ENCODE measurements at regions not wholly inside any gene's neighbourhood (a gene's known extent, or its start where the extent isn't known, plus 50 kb on each side); places are given as distances from the start of the nearest gene placed in this dataset.

- no peak overlapping the region for H3K4me3 ChIP-seq
- no peaks in the 10 kb centered on the region for H3K36me3 ChIP-seq
- WGBS, 2 donors = 83 to 90% methylated on average over 2 of the region's 2 CpGs
- intact Hi-C loops (cut with DNase I) = no loop called here
- TF ChIP-seq, protein P1, sequence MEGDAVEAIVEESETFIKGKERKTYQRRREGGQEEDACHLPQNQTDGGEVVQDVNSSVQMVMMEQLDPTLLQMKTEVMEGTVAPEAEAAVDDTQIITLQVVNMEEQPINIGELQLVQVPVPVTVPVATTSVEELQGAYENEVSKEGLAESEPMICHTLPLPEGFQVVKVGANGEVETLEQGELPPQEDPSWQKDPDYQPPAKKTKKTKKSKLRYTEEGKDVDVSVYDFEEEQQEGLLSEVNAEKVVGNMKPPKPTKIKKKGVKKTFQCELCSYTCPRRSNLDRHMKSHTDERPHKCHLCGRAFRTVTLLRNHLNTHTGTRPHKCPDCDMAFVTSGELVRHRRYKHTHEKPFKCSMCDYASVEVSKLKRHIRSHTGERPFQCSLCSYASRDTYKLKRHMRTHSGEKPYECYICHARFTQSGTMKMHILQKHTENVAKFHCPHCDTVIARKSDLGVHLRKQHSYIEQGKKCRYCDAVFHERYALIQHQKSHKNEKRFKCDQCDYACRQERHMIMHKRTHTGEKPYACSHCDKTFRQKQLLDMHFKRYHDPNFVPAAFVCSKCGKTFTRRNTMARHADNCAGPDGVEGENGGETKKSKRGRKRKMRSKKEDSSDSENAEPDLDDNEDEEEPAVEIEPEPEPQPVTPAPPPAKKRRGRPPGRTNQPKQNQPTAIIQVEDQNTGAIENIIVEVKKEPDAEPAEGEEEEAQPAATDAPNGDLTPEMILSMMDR (IDR thresholded peaks at IDR 0.05) = no peak
- TF ChIP-seq POLR2A (IDR thresholded peaks at IDR 0.05) = no peak
- no peaks in the 10 kb centered on the region for H3K27me3 ChIP-seq
- H3K9me3 ChIP-seq = no peaks in the 10 kb centered on the region
- no peak overlapping the region for H3K27ac ChIP-seq
- DNase-seq = no peak
- H3K4me1 ChIP-seq = no peaks in the 10 kb centered on the region
Observed at GRCh38 chr1:188670837-188671236, 1806.8 kb downstream of the BRINP3 start.

DNA sequence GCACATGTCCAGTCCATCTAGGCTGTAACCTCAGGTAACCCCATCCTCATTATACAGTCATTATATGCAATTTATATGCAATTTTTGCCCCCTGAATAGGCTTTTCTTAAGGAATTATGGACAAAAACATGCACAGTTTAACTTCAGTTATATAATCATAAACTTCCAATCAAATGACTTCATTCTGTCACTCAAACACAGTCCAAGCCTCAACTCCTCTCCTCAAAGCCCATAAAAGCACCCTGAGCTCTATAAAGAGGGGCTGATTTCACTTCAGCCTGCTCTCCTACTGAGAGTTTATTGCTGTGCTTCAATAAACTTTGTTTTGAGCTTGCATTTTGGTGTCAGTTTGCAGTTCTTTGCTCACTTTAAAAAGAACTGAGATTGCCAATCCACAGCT is 1805.5 kb downstream of the BRINP3 start:
- no peaks in the 10 kb centered on the region for H3K4me1 ChIP-seq
- intact Hi-C loops (cut with DNase I) = no loop called here
- TF ChIP-seq POLR2A (IDR thresholded peaks at IDR 0.05) = no peak
- TF ChIP-seq, protein P1 (IDR thresholded peaks at IDR 0.05) = no peak
- no peak for DNase-seq
- no peaks in the 10 kb centered on the region for H3K27me3 ChIP-seq
- no peak overlapping the region for H3K27ac ChIP-seq
- H3K4me3 ChIP-seq = no peak overlapping the region
- H3K36me3 ChIP-seq = no peaks in the 10 kb centered on the region
- no peaks in the 10 kb centered on the region for H3K9me3 ChIP-seq

GRCh38 chr1:188689542-188689941 is 1788.1 kb downstream of the BRINP3 start:
- WGBS, 2 donors = 63 to 68% methylated on average over 4 of the region's 4 CpGs
- TF ChIP-seq, protein P1 (IDR thresholded peaks at IDR 0.05) = no peak
- TF ChIP-seq POLR2A (IDR thresholded peaks at IDR 0.05) = no peak
- H3K27me3 ChIP-seq = no peaks in the 10 kb centered on the region
- H3K9me3 ChIP-seq = no peaks in the 10 kb centered on the region
- DNase-seq = no peak
- H3K4me1 ChIP-seq = no peaks in the 10 kb centered on the region
- H3K36me3 ChIP-seq = no peaks in the 10 kb centered on the region
- no peak overlapping the region for H3K27ac ChIP-seq
- no peak overlapping the region for H3K4me3 ChIP-seq
- intact Hi-C loops (cut with DNase I) = no loop called here

- H3K27ac ChIP-seq = no peak overlapping the region
- DNase-seq = no peak
- WGBS, 2 donors = 84 to 95% methylated on average over 2 of the region's 2 CpGs
- H3K4me3 ChIP-seq = no peak overlapping the region
- H3K36me3 ChIP-seq = no peaks in the 10 kb centered on the region
- TF ChIP-seq, protein P1 (IDR thresholded peaks at IDR 0.05) = no peak
- TF ChIP-seq POLR2A (IDR thresholded peaks at IDR 0.05) = no peak
- no peaks in the 10 kb centered on the region for H3K4me1 ChIP-seq
- intact Hi-C loops (cut with DNase I) = no loop called here
- H3K27me3 ChIP-seq = no peaks in the 10 kb centered on the region
- H3K9me3 ChIP-seq = peaks cover 0 to 5% (median 0%) of the 10 kb centered on the region in 3 donors
Observed at GRCh38 chr1:188700116-188700515, 1777.5 kb downstream of the BRINP3 start.

DNA sequence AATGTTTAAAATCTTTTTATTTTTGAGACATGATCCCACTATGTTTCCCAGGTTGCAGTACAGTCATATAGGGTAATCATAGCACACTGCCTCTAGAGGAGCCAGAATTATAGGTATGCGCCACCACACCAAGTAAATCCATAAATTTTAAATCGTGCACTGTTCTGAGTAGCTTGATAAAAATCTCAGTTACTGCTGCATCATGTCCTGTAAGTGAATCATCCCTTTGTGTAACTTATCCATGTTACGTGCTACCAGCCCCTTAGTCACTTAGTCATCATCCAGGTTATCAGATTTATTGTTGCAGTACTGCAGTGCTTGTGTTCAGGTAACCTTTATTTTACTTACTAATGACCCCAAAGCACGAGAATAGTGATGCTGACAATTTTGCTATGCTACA is 1770.9 kb downstream of the BRINP3 start:
- Histone ChIP-seq H3K27ac (no peak overlapping the region), H3K27me3 (no peaks in the 10 kb centered on the region), H3K9me3 (no peaks in the 10 kb centered on the region), H3K4me1 (no peaks in the 10 kb centered on the region), H3K36me3 (no peaks in the 10 kb centered on the region), H3K4me3 (no peak overlapping the region)
- TF ChIP-seq, protein P1 (IDR thresholded peaks at IDR 0.05) = no peak
- TF ChIP-seq POLR2A (IDR thresholded peaks at IDR 0.05) = no peak
- DNase-seq = no peak
- WGBS, 2 donors = 50 to 61% methylated on average over 4 of the region's 4 CpGs
- intact Hi-C loops (cut with DNase I) = no loop called here

All from esophagus squamous epithelium (tissue), 5 donors.